Stimulated activated CD8-positive, alpha-beta memory T cell treated with anti-CD3 and anti-CD28 coated beads, Interleukin-12 subunit alpha, Interleukin-12 subunit beta, amount 100 ng/mL, for 24 hours (primary cell): ENCODE measurements at regions not wholly inside any gene's neighbourhood (a gene's known extent, or its start where the extent isn't known, plus 50 kb on each side); places are given as distances from the start of the nearest gene placed in this dataset.

Source experiments
- DNase-seq: peaks from one replicate; pipeline ENCODE4 v3.0.0-alpha.2; 2020; ENCODE audit errors: extremely low read depth

DNA sequence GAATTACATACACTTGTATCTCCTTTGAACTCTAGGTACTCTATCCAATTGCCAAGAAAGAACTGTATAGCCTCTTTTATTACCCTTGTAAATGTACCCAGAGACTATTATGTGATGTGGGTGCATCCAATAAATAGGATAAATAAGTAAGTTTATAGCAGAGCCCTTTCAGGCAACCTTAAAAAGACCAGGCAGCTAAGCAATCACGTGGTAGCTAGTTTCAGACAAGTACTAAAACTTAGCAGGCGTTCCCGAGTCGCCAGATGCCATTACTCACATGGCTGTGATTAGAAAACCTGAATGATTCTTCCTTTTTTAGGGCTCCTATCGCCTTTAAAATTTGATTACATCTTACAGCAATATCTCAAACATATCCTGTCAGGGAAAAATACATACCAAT lies 1303.0 kb downstream of the EFNB2 start:
- no peak for DNase-seq

DNA sequence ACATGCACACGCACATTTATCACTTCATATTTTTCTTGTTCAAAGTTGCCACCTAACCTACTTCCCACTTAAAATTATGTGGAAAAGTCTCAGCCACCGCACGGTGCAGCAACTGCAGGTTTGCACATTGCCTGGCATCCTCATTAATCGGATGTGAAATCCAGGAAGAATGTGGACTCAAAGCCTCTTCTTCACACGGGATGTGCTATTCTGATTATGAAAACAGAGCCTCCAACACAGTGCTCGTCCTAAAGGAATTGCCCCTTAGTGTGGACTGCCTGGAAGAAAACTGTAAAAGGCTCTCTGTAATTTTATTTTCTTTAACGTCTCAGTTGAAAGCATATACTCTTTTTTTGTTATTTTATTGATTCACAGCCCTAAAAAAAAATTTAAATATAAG lies 1303.5 kb downstream of the EFNB2 start:
- no peak for DNase-seq

GRCh38 chr13:105231579-105231978 lies 1303.9 kb downstream of the EFNB2 start:
- DNase-seq: no peak

DNA sequence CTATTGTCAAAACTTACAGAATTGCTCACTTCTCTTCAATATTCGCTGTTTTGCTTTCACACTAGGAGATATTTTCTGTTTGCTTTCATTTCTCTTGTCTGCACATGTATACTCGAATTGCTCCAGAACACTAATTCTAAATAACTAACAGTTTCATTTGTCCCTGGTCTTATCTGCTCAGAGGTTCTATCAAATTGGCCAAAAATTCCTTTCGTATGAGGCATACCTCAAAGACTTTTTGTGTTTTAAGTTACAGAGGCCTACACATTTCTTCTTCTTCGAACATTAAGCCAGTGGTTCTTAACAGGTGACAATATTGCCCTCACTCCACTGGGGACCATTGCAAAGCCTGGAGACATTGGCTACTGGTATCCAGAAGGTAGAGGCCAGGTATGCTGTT lies 1314.6 kb downstream of the EFNB2 start:
- DNase-seq: no peak

DNA sequence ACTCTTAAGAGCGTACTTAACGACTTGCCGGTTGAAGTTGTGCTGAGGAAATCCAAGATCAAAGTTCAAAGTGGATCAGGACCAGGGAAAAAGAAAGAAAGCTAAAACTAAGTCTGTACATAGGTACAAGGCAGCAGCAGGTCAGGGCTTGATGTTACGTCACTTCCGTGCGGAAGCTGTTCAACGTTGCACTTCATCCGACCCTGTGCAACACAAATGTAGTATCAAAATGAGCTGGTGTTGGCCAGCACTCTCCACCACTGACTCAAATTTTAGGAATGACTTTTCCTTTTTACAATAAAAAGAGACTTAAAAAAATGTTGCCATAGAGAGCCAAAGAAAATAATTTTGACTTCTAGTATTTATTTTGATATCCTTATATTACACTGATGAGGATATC lies 1315.4 kb downstream of the EFNB2 start:
- no peak for DNase-seq

DNA sequence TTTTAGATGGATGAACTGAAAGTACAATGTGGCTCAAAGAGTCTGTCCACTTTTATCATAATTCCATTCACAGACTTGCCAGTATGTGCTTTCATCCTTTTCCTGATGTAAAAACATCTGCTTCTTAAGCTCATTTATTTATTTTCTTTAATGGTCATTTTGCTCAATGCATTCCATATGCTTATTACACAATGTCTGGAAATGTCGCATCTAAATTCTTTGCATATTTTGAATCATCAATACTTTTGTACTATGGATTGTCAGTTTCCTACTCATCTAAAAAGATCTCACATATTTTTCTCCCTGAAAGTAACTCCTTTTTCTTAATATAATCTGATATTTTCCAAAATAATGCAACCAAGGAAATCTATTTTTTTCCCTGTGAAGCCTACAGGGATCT lies 1315.8 kb downstream of the EFNB2 start:
- no peak for DNase-seq

DNA sequence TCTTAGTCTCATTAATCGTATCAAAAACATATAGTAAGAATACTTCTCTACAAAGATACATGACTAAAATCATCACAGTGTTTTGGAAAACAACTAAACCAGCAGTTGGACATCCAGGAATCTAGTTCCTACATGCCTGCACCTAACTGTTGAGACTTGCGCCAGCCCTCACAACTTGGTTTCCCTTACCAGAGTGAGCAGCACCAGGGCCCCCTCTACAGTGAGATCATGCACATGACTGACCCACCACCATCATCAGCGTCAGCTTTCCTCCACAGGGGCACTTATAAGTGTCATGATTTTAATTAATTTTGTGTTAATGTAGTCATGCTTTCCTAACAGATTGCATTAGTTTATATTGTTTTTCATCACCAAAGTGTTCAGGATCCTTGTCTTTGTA lies 1322.0 kb downstream of the EFNB2 start:
- no peak for DNase-seq

GRCh38 chr13:105207572-105208293 lies 1327.7 kb downstream of the EFNB2 start:
- DNase-seq: no peak

- DNase-seq: no peak
These were observed 1333.1 kb downstream of the EFNB2 start for GRCh38 chr13:105202354-105202753.

- no peak for DNase-seq
These were observed 1334.1 kb downstream of the EFNB2 start for GRCh38 chr13:105201351-105201750.

GRCh38 chr13:105200181-105200580 lies 1335.3 kb downstream of the EFNB2 start:
- DNase-seq: no peak

- no peak for DNase-seq
These were observed 1339.4 kb downstream of the EFNB2 start for GRCh38 chr13:105196052-105196451.

- no peak for DNase-seq
These were observed 1342.4 kb downstream of the EFNB2 start for GRCh38 chr13:105193026-105193425.

DNA sequence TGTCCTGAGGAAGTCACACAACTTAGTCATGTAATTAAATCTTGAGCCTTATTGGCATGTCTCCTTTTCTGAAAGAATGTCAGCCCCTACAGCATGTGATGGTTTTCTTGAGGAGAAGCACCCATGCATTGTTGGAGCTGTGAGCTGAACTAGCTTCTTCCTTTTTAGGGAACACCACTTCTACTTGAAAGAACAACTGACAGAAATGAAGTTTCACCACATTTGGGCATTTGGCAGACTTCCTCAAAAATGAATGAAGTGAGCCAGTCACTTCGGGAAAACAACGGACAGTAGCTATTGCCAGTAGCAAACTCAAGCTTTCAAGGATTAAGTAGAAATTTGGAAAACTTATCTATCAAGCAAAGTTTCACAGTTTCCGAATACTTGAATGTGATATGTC lies 1351.3 kb downstream of the EFNB2 start:
- DNase-seq: no peak

DNA sequence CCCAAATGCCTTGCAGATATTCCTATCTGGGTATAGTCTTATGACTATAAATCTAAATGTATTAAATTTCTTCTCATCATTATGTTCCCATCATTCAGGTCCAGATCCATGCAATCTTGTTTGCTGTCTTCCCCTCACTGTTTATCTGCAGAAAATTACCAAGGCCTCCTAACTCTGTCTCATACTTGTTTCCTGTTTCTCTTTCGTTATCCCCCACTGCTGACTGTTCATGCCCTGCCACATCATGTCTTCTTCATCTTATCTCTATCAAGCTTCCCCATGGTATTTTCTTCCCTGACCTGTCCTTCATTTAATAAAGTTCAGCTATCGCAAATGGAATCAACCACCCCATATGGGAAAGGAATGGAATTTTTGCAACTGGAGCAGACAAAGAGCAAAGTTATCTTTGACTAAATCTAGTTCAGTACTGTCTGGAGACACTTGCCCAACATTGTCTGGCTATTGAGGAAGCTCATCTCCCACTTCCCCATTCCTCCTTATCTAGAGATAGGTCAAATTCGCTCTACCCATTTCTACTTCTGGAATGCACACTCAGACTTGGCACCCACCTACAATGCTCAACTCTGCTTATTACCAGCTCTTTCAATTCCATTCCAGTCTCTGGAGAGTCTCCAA lies 1358.1 kb downstream of the EFNB2 start:
- DNase-seq: no peak

GRCh38 chr13:105170438-105170837 lies 1365.0 kb downstream of the EFNB2 start:
- no peak for DNase-seq

DNA sequence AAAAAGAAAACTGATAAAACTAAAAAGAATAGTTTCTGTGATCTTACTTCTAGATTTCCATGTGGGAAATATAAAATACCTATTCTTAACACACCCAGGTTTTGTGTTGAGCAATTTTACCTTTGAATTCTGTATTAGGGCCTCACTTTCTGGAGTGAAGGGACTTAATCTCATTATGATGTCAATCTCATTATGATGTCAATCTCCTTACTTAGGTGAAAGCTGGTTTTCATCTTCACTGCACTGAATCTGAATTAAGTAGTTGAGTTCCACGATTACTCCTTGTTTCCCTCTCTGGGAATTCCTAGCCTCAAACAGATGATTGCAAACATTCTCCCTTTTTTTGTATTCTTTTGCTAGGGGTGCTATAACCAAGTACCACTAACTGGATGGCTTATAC lies 1367.2 kb downstream of the EFNB2 start:
- DNase-seq: no peak

DNA sequence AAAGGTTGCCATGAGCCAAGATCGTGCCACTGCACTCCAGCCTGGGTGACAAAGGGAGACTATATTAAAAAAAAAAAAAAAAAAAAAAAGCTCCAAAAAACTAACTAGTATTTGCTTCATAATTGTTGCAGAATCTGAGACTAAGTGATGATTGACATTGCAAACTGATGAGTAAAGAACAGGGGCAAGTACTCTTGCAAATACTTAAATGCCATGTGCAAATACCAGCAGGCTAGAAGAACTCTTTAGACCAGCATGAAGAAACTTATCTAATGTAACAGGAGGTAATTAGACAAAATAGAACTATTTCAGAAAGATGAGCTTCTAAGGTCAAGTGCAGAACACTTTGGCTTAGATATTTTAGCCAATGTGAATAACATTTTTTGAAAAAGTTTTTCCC lies 1368.1 kb downstream of the EFNB2 start:
- no peak for DNase-seq

GRCh38 chr13:105165449-105166125 lies 1369.9 kb downstream of the EFNB2 start:
- DNase-seq: no peak

GRCh38 chr13:105159841-105160240 lies 1375.6 kb downstream of the EFNB2 start:
- DNase-seq: no peak

DNA sequence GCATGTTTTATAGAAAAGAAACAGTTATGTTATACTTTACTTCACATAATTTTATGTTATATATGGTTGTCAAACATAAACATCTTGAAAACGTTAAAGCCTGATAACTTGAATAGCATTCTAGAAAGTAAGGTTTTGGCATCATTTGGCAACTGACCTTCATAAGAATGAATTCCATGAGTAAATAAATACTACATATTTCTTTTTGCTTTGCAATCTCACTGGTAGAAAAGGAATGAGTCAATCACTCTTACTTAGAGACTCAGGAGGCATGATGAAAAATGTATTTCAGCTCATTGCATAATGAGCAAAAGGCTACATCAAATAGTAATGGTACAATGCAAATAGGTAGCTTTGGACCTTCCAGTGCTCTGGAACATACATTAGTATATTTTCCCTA lies 1381.9 kb downstream of the EFNB2 start:
- no peak for DNase-seq

GRCh38 chr13:105151639-105152038 lies 1383.8 kb downstream of the EFNB2 start:
- no peak for DNase-seq

- no peak for DNase-seq
These were observed 1388.0 kb downstream of the EFNB2 start for GRCh38 chr13:105147461-105147860.
